GM18499 (cell line): ENCODE measurements at regions not wholly inside any gene's neighbourhood (a gene's known extent, or its start where the extent isn't known, plus 50 kb on each side); places are given as distances from the start of the nearest gene placed in this dataset.

Source experiments
- ATAC-seq: cut with Tn5 transposase; IDR thresholded peaks from one replicate; pipeline ENCODE4 v1.9.1; 2021; ENCODE audit warnings: moderate number of reproducible peaks; ENCODE audit not compliant: insufficient read depth, unreplicated experiment

DNA sequence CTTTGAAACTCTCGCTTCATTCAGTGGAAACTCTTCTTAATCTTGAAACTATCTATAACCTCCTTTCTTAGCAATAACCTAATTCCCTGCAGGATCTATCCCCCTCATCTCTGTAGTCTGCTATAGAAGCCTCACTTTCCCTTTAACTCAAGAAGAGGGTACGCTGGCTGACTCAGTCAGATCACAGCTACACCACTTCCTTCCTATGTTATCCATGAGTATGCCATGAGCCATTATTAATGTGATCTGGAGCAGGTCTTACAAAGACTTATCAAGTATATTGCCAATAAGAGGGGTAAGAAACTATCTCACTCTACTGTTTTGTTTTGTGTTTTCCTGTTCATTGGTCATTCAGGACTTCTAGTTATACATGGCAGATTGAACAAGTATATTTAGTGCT, 165.3 kb downstream of the PJA1 start:
- no peak for ATAC-seq

DNA sequence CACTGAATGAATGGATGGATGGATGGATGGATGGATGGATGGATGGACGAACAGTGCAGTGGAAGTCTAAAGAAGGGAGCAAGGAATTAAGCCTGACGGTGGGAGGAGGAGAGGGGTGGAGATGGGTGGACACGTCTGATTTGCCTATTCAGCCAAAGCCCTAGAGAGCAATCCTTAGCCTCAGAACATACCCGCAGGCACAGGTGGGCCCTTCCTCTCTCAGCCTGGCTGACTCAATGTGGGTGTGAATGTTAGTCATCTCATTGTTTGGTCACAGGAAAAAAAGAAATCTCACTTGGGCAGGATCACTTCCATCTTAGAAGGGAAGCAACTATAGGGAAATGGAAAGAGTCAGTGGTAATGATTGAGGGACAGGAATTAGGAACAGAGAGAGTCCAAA, 165.9 kb downstream of the PJA1 start:
- ATAC-seq = no peak

- no peak for ATAC-seq
Observed at GRCh38 chrX:68998716-68999115, 166.5 kb downstream of the PJA1 start.

DNA sequence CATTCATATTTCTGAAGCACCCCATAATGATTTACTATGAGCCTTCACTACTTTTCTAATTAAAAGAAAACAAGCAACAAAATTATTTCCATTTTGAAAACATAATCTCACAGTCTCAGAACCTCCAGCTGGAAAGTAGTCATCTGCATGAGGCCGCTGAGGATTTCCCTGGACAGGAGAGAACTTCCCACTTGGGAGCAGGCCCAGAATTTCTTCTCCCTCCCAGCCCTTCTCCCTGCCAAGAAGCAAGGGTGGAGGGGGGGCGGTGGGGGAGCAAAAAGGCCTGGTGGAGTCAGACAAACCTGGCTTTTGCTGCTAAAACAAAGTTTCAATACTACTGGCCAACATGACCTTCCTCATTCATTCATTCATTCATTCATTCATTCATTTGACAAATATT, 167.3 kb downstream of the PJA1 start:
- no peak for ATAC-seq

DNA sequence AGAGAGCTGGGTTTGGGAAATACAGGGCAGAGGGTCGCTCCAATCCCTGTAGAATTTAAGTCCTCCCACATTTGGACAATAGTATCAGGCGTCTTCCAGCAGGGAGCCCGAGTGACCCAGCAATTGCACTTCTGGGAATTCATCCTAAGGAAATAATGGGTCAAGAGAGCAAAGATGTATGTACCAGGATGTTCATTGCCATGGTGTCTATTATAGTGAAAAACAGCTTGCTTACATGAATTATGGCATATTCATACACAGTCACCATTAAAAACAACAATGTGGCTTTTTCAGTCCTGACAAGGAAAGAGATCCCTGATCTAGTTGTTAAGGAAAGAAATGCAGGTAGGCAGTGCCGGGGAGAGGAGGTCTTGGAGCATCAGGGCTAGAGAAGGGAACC, 167.7 kb downstream of the PJA1 start:
- no peak for ATAC-seq

- no peak for ATAC-seq
Observed at GRCh38 chrX:68995780-68996551, 167.1 kb downstream of the EFNB1 start.

DNA sequence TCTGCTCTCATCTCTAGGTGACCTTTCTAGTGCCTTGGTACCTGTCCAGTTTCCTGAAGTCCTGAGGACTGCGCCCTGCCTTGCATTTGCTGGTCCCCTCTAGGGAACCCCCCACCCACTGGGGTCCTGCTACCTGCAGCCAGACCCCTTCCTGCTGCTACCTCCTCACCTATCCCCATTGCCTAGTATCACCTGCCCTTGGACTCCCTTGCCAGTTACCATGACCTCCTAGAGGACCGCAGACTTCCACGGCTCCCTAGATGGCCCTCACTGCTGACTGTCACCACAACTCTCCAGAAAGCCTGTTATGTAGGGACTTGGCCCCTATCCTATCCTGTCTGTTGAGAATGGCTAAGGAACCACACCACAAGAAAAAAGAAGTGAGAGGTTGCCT, 166.6 kb downstream of the EFNB1 start:
- ATAC-seq = no peak

DNA sequence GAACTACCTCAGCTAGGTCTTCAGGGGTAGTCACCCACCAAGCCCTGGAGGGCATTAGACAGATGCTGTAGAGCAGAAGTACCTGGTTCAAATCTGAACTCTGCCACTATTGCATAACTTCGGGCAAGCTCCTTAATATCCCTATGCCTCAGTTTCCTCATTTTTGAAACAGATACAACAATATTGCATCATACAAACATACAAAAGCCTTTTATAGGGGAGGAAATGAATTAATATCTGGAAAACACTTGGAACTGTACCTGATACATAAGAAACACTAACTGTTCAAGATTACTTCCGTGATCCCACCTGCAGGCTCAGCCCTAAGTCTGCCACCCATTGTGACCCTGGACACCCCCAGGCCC, 166.1 kb downstream of the EFNB1 start:
- no peak for ATAC-seq

DNA sequence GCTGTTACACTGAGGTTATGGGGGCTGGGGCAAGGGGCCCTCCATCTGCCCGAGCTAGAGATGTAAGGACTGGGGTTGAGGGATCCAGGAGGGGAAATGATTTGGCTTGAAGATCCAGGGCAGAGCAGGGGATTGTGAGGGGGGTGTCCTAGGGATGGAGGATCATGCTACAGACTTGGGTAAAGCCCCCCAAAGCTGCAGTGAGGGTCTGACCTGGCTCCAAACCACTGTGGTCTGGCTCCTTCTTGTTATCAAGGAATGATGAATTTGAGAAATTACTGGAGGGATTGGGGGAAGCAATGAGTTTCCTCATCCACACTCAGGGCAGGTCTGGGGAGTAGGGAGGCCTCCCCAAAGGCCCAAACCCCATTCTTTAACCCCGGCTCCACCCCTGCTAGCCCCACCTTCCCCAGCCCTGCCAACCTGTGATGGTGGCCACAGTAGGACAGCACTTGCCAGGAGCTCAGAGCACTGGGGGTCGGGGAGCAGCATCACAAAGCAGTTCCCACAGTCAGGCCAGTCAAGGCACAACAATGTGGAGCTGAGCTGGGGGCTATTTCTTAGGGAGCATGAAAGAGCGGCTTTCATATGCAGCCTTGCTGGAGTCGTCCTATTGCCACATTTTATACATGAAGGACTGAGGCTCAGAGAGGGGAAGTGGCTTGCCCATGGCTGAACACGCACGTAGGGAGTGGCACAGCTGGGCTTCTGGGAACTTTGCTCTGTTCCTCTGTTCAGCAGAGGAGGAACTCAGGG, 165.5 kb downstream of the EFNB1 start:
- ATAC-seq = no peak

- ATAC-seq = no peak
Observed at GRCh38 chrX:68992821-68993397, 164.1 kb downstream of the EFNB1 start.

- ATAC-seq = no peak
Observed at GRCh38 chrX:68991691-68992345, 163.0 kb downstream of the EFNB1 start.

DNA sequence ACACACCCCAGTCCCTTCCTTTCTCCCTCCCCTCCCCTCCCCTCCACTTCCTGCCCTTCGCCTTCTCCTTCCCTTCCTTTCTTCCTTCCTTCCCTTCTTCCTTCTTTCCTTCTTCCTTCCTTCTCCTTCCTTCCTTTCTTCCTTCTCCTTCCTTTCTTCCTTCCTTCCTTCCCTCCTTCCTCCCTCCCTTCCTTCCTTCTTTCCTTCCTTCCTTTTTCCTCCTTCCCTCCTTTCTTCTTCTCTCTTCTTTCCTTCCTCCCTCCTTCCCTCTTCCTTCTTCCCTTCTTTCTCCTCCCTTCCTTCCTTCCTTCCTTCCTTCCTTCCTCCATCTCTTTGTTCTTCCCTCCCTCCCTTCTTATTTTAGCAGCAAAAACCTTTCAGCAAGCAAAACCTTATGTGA, 162.1 kb downstream of the EFNB1 start:
- no peak for ATAC-seq

DNA sequence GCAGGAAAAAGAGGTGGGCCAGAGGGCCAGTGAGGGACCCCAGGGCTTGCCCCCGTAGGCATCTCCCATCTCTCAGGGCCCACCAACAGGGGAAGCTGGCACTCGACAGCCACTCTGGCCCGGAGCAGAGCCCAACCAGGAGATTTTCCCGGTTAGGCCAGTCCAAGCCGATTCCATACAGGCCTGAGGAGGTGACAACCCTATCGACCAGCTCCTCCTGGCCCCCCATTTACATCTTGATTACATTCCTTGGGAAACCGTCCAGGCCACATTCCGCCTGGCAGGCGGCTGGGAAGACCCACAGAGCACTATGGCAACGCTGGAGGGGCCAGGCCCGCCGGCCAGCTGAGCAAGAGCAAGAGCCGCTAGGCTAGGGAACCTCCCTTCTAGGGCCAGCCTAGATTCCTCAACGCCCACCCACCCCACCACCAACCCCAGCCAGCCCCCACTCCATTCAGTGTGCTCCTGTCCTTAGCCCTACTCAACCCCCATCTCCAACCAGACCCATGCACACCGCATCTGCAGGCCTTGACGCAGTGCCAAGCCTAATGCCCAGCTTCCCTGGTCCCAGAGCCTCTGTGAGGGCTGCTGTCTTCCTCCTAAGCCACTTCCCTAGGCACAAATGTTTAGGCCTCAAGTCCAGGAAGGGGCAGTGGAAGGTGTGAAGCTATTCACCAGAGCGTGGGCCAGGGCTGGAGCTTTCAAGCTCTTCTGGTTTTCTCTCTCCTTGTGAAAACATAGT, 161.2 kb downstream of the EFNB1 start:
- no peak for ATAC-seq

GRCh38 chrX:68989456-68989855, 160.6 kb downstream of the EFNB1 start:
- no peak for ATAC-seq

- no peak for ATAC-seq
Observed at GRCh38 chrX:68988865-68989264, 160.0 kb downstream of the EFNB1 start.

DNA sequence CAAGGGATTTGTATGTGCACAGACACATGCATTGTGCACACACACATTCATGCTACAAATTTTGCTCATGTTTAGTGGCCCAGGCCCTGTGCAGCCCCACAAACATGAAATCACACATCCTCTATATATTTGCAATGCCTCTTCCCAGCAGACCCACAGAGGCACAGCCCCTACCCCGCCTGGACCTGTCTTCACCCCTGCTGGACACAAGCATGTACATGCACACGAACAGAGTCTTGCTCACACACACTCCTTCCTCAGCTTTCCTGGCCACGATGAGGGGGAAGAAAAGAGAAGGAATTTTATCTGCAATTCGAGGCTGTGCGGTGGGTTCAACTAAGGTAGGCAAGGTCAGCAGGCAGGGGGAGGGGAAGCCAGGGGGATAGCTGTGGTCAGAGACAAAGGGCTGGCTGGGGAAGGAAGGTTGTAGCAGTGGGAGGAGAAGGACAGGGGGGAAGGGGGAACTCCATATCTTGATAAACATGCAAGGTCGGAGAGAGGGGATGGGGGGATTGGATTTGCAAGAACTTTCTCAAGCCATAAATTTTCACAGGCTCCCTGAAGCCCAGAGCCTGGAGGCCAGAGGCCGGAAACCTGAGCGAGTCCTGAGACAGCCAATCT, 156.4 kb downstream of the EFNB1 start:
- no peak for ATAC-seq

GRCh38 chrX:68983004-68983857, 154.4 kb downstream of the EFNB1 start:
- no peak for ATAC-seq

DNA sequence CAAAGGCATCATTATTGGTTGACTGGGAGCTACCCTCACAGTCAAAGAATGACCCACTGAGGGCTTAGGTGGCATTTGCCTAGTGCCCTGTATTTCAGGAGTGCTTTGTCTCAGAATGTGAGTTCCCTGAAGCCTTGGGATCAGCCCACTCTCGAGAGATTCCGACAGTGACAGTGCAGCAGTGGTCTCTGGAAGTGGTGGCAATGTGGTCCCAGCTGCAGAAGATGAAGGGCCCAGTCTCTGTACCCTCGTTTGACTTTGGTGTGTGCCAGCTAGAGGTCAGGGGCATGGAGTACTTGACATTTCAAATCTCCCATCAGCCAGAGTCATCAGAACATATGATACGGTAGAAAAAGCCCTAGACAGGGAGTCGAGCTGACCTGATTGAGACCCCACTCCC, 153.7 kb downstream of the EFNB1 start:
- ATAC-seq = no peak
